Esophagus muscularis mucosa (tissue), 4 donors: ENCODE measurements at regions not wholly inside any gene's neighbourhood (a gene's known extent, or its start where the extent isn't known, plus 50 kb on each side); places are given as distances from the start of the nearest gene placed in this dataset.

Source experiments
- CTCF ChIP-seq, 3 experiments: fragments of 200-600 bp in 2 of 3; fragments of 450-650 bp in 1 of 3; sonication (generic) in 2 of 3; IDR thresholded peaks; one replicate each; pipeline ENCODE4 v1.5.1; 2017 to 2019; ENCODE audit warnings: antibody characterized with exemption in 3 of 3, mild to moderate bottlenecking in 2 of 3, moderate library complexity in 1 of 3
- EP300 ChIP-seq: sonication (generic); formaldehyde crosslinking; IDR thresholded peaks from one replicate; pipeline ENCODE4 v1.6.1; 2017; ENCODE audit warnings: antibody characterized with exemption
- POLR2AphosphoS5 ChIP-seq, 2 donors: sonication (generic); formaldehyde crosslinking; IDR thresholded peaks; one replicate each; pipeline ENCODE4 v1.6.1; 2017; ENCODE audit warnings: antibody characterized with exemption in 2 of 2

- TF ChIP-seq EP300, result no peak
- no peak for TF ChIP-seq POLR2AphosphoS5 (IDR thresholded peaks at IDR 0.05)
- TF ChIP-seq CTCF (IDR thresholded peaks at IDR 0.05), result no peak
These were observed 71.8 kb upstream of the NCAM1 start for GRCh38 chr11:112889446-112889845.
